22Rv1 (cell line): ENCODE measurements at regions not wholly inside any gene's neighbourhood (a gene's known extent, or its start where the extent isn't known, plus 50 kb on each side); places are given as distances from the start of the nearest gene placed in this dataset.

ENCODE experiments used
- H3K27ac ChIP-seq: fragments of 450-650 bp; 2 replicates; pipeline ENCODE4 v1.5.1; 2017
- ZFX ChIP-seq: fragments of 450-650 bp; IDR thresholded peaks from 2 replicates; pipeline ENCODE4 v1.6.1; 2017; ENCODE audit warnings: antibody characterized with exemption, borderline replicate concordance
- TF ChIP-seq, protein P1 (sequence below): fragments of 450-650 bp; IDR thresholded peaks from 2 replicates; pipeline ENCODE4 v1.5.1; 2017; ENCODE audit warnings: mild to moderate bottlenecking

DNA sequence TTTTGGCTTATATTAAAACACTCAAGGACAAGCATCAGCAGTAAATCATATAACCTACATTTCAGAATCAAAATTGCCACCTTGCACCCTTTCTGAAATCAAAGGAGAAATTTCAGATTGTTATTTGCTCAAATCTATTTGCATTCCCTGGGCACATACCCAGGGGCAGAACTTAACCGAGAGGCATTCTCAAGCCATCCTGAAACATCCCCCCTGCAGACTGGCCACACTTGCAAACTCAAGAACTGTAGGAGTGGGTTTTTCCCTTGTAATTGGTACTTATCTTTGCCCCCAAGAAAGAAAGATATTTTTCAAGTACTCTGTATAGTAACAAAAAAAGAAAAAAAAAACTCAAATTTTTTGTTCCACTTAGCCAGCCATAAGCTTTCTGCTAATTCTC lies 213.6 kb upstream of the ESRRG start:
- H3K27ac ChIP-seq: no peak overlapping the region
- TF ChIP-seq, protein P1, sequence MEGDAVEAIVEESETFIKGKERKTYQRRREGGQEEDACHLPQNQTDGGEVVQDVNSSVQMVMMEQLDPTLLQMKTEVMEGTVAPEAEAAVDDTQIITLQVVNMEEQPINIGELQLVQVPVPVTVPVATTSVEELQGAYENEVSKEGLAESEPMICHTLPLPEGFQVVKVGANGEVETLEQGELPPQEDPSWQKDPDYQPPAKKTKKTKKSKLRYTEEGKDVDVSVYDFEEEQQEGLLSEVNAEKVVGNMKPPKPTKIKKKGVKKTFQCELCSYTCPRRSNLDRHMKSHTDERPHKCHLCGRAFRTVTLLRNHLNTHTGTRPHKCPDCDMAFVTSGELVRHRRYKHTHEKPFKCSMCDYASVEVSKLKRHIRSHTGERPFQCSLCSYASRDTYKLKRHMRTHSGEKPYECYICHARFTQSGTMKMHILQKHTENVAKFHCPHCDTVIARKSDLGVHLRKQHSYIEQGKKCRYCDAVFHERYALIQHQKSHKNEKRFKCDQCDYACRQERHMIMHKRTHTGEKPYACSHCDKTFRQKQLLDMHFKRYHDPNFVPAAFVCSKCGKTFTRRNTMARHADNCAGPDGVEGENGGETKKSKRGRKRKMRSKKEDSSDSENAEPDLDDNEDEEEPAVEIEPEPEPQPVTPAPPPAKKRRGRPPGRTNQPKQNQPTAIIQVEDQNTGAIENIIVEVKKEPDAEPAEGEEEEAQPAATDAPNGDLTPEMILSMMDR: no peak
- TF ChIP-seq ZFX: no peak

DNA sequence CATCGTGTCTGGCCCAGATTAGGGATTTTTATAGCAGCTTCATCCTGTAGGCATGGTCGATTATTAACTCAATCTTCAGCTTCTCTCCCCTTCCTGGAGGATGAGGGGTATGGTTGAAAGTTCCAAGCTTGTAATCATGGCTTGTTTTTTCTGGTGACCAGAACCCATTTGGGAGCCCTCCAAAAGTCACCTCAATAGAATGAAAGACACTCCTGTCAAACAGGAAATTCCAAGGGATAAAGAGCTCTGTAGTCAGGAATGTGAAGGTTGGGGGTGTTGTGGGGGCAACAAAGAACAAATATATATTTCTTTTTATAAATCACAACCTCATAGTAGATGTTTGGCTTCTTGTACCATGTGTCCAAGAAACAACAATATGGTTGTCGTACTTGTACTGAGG lies 212.7 kb upstream of the ESRRG start:
- no peak for TF ChIP-seq ZFX
- TF ChIP-seq, protein P1: no peak
- no peak overlapping the region for H3K27ac ChIP-seq

DNA sequence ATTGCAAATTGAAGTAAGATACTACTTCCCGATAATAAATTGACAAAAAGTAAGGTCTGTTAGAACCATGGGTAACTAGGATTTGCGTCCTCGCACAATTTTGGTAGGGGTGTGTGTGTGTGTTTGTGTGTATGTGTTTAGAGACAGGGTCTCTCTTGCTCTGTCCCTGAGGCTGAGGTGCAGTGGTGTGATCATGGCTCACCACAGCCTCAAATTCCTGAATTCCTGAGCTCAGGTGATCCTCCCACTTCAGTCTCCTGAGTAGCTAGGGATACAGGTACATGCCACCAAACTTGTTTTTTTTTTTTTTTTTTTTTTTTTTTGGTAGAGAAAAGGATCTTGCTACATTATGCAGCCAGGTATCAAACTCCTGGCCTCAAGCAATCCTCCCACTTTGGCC lies 209.2 kb upstream of the ESRRG start:
- TF ChIP-seq ZFX: no peak
- TF ChIP-seq, protein P1: no peak

DNA sequence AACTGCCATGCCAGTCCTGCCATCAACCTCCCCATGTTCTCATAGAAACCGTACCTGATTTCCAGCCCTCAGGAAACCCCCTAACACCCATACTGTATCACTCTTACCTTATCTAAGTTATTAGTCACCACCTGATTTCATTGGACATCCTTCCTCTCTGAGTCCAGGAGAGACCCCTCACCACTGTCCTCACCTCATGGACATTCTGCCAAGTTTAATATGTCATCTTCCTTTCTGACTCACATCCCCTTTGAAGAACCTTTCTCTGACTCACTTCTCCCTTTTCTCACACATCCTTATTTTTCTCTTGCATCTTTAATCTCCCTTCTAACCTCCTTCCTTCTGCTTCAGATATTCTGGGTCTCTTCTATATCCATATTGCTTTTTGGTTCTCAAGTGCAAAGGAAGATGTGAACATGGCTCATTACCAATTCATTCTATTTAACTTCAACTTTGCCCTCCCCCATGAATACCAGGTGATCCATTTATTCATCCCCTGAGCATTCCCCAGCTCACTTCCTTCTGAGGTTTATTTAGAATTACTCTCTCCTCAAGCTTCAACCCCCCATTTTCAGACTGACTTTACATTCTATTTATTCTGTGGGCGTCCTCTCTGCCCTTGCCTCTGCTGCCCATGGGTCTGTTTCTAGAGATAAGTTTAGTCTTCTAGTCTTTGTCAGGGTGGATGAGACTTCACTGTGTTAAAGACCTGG lies 206.8 kb upstream of the ESRRG start:
- no peak overlapping the region for H3K27ac ChIP-seq
- TF ChIP-seq, protein P1: no peak
- no peak for TF ChIP-seq ZFX

More for the DNA sequence above, 209.2 kb upstream of the ESRRG start:
- H3K27ac ChIP-seq: no peak overlapping the region

DNA sequence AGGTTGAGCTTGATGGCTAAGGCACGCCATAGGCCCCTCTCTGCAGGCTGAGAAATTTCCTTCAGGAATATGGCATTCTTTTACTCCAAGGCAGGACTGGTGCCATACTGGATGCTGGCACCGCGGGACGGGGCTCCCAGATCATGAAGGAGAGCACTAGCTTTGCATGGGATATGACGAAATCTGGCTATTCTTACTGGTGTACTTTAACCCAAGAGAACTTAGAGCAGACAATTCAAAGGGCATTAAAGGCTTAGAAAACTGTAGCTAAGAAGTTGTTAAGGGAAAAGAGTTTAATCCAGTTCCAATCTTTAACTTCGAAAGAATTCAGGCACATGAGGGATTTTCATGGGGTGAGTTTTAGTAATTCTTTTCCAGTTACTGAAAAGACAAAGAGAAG lies 204.4 kb upstream of the ESRRG start:
- H3K27ac ChIP-seq: no peak overlapping the region
- TF ChIP-seq, protein P1: no peak
- no peak for TF ChIP-seq ZFX

DNA sequence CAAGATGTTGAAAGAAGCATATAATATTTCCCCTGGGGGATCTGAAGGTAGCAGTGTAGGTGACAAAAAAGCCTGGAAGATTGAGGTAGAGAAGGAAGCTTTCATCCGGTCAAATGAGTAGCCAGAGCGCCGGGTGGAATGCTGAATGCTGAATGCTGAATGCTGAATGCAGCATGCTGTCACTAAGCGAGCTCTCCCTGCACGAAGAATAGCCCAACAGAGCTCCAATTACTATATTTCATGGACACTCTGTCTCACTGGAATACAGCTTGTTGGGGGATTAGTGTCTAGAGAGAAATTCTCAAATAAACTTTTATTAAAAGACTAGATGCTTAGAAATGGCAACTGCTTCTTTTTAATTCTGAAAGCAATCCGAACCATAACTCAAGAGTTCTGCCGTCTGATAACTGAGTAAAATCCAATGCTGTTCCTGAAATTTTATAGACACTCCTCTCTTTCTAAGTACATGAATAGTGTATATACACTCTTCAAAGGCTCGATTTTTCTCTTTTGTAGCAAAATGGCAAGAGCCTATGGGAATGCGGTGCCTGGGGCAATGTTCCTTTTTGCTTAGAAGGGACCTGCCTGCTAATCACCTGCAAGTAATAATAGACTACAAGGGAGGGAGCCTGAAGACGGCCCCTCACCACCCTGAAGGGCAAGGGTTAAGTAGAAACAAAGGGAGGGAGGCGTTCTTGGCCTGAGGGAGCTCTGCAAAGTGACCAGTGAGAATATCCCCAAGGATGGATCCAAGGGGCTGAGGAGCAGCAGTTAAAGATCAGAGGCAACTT lies 203.7 kb upstream of the ESRRG start:
- TF ChIP-seq ZFX: no peak
- TF ChIP-seq, protein P1: no peak
- no peak overlapping the region for H3K27ac ChIP-seq

DNA sequence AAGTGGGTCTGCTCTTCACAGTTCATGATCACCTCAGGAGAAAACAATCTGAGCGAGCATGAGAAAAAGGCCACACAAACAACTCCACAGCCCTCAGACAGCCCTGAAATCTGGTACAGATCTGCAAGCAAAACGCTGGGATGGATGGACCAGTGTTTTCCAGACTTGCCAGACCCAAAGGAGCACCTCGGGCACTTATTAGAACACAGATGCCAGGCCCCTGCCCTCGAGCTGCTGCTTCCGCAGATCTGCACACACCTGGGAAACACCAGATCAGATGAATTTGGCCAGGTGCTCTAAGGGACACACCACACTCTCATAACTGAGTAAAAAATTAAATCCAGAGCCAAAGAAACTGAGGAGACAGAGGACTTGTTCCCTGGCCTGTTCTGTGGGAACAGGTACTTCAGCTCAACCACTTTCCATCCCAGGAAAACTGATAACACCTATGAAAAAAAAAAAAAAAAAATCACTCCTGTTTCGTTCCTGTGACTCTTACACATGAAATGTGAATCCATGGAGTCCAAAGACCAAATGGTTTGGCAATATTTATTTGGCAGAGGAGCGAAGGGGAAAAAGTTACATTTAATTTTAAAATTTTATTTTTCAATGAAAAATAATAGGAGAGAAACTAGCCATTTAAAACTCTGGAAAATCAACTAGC lies 202.9 kb upstream of the ESRRG start:
- H3K27ac ChIP-seq: no peak overlapping the region
- TF ChIP-seq ZFX: no peak
- TF ChIP-seq, protein P1: no peak
